KMS-11 (cell line): ENCODE measurements at regions not wholly inside any gene's neighbourhood (a gene's known extent, or its start where the extent isn't known, plus 50 kb on each side); places are given as distances from the start of the nearest gene placed in this dataset.
A peak's percentile ranks its signal among the peaks of the same experiment; 100 is the strongest.
"Not testable (repeated sequence)": the region's sequence is repeated elsewhere in the genome, so short reads cannot be mapped to it uniquely, and the experiment has no call there.

Experiments
- H2AFZ ChIP-seq: fragments of 200-600 bp; sonication (generic); 2 replicates; pipeline ENCODE4 v1.6.1; 2016; ENCODE audit warnings: antibody characterized with exemption, mixed run types, low read depth
- H3K27ac ChIP-seq: fragments of 200-600 bp; sonication (generic); 2 replicates; pipeline ENCODE4 v1.6.1; 2016; ENCODE audit warnings: mild to moderate bottlenecking, mixed run types
- H3K27me3 ChIP-seq: fragments of 200-600 bp; sonication (generic); 2 replicates; pipeline ENCODE4 v1.6.1; 2017; ENCODE audit warnings: mild to moderate bottlenecking, low read depth, mixed run types, moderate library complexity; ENCODE audit not compliant: insufficient read depth
- H3K36me3 ChIP-seq: fragments of 200-600 bp; sonication (generic); 2 replicates; pipeline ENCODE4 v1.6.1; 2017; ENCODE audit warnings: mild to moderate bottlenecking, mixed run types; ENCODE audit not compliant: insufficient read depth
- H3K4me1 ChIP-seq: fragments of 200-600 bp; sonication (generic); 2 replicates; pipeline ENCODE4 v1.6.1; 2016; ENCODE audit warnings: mild to moderate bottlenecking, low read depth, mixed run types; ENCODE audit not compliant: poor library complexity, severe bottlenecking
- H3K4me2 ChIP-seq: fragments of 200-600 bp; sonication (generic); 2 replicates; pipeline ENCODE4 v1.7.0; 2016; ENCODE audit warnings: mild to moderate bottlenecking, mixed run types
- H3K4me3 ChIP-seq: fragments of 200-600 bp; sonication (generic); IDR thresholded peaks from 2 replicates; pipeline ENCODE4 v1.6.1; 2017; ENCODE audit warnings: low read depth, low read length, mixed read lengths; ENCODE audit not compliant: insufficient read depth
- H3K79me2 ChIP-seq: fragments of 200-600 bp; sonication (generic); 2 replicates; pipeline ENCODE4 v1.6.1; 2016; ENCODE audit warnings: low read depth, mixed run types; ENCODE audit not compliant: insufficient read depth
- H3K9ac ChIP-seq: fragments of 200-600 bp; sonication (generic); 2 replicates; pipeline ENCODE4 v1.6.1; 2016; ENCODE audit warnings: mild to moderate bottlenecking, mixed run types
- H4K20me1 ChIP-seq: fragments of 200-600 bp; sonication (generic); 2 replicates; pipeline ENCODE4 v1.6.1; 2016; ENCODE audit warnings: mild to moderate bottlenecking, mixed run types; ENCODE audit not compliant: insufficient read depth
- CTCF ChIP-seq: fragments of 200-600 bp; sonication (generic); conservative IDR thresholded peaks from 2 replicates; pipeline ENCODE4 v1.6.1; 2017; ENCODE audit warnings: low read depth, mild to moderate bottlenecking, antibody characterized with exemption, low read length, moderate library complexity, mixed read lengths

GRCh38 chr3:20736287-20736852 lies 550.4 kb upstream of the SGO1 start:
- peaks cover 33% of the 10 kb centered on the region for H3K4me1 ChIP-seq
- H3K27me3 ChIP-seq = no peaks in the 10 kb centered on the region
- no peak overlapping the region for H3K4me2 ChIP-seq
- TF ChIP-seq CTCF = no peak
- no peaks in the 10 kb centered on the region for H3K36me3 ChIP-seq
- H3K4me3 ChIP-seq = no peak overlapping the region
- no peak overlapping the region for H2AFZ ChIP-seq
- no peak overlapping the region for H3K9ac ChIP-seq
- no peaks in the 10 kb centered on the region for H4K20me1 ChIP-seq
- no peaks in the 10 kb centered on the region for H3K79me2 ChIP-seq
- H3K27ac ChIP-seq = no peak overlapping the region

- H3K79me2 ChIP-seq = no peaks in the 10 kb centered on the region
- H3K27ac ChIP-seq = no peak overlapping the region
- H3K4me2 ChIP-seq = peak overlapping the region; percentile 63; the same call in 1 of the 2 replicates
- no peak for TF ChIP-seq CTCF
- peaks cover 40% of the 10 kb centered on the region for H3K4me1 ChIP-seq
- H3K36me3 ChIP-seq = no peaks in the 10 kb centered on the region
- H3K4me3 ChIP-seq = no peak overlapping the region
- H3K27me3 ChIP-seq = no peaks in the 10 kb centered on the region
- no peaks in the 10 kb centered on the region for H4K20me1 ChIP-seq
- no peak overlapping the region for H3K9ac ChIP-seq
- H2AFZ ChIP-seq = no peak overlapping the region; the same call in 1 of the 2 replicates
These were observed 543.2 kb upstream of the SGO1 start for GRCh38 chr3:20729185-20729584.

GRCh38 chr3:20726786-20727185 lies 540.8 kb upstream of the SGO1 start:
- H3K36me3 ChIP-seq = no peaks in the 10 kb centered on the region
- H3K4me3 ChIP-seq = no peak overlapping the region
- H3K4me1 ChIP-seq = peaks cover 36% of the 10 kb centered on the region
- no peak overlapping the region for H2AFZ ChIP-seq
- H3K27ac ChIP-seq = no peak overlapping the region
- no peaks in the 10 kb centered on the region for H3K79me2 ChIP-seq
- H3K27me3 ChIP-seq = no peaks in the 10 kb centered on the region
- no peak overlapping the region for H3K9ac ChIP-seq
- H4K20me1 ChIP-seq = no peaks in the 10 kb centered on the region
- no peak for TF ChIP-seq CTCF
- no peak overlapping the region for H3K4me2 ChIP-seq

GRCh38 chr3:20724241-20724640 lies 538.2 kb upstream of the SGO1 start:
- H3K9ac ChIP-seq = no peak overlapping the region
- H3K4me3 ChIP-seq = no peak overlapping the region
- peaks cover 12% of the 10 kb centered on the region for H3K4me1 ChIP-seq
- no peaks in the 10 kb centered on the region for H4K20me1 ChIP-seq
- TF ChIP-seq CTCF = no peak
- no peak overlapping the region for H3K27ac ChIP-seq
- no peak overlapping the region for H2AFZ ChIP-seq
- H3K36me3 ChIP-seq = no peaks in the 10 kb centered on the region
- no peak overlapping the region for H3K4me2 ChIP-seq
- no peaks in the 10 kb centered on the region for H3K27me3 ChIP-seq
- no peaks in the 10 kb centered on the region for H3K79me2 ChIP-seq

- H3K9ac ChIP-seq, H3K79me2 ChIP-seq, H3K4me1 ChIP-seq, H3K4me3 ChIP-seq, H2AFZ ChIP-seq, H3K27ac ChIP-seq, H3K27me3 ChIP-seq, H3K36me3 ChIP-seq, H3K4me2 ChIP-seq, H4K20me1 ChIP-seq: not testable (repeated sequence)
These were observed 530.4 kb upstream of the SGO1 start for GRCh38 chr3:20716425-20716824.
